ENCODE measurements at regions not wholly inside any gene's neighbourhood (a gene's known extent, or its start where the extent isn't known, plus 50 kb on each side); places are given as distances from the start of the nearest gene placed in this dataset.

- Mint-ChIP-seq H3K4me3 (no peak overlapping the region), H3K9me3 (no peaks in the 10 kb centered on the region), H3K27me3 (ENCODE audit: low read depth) (no peaks in the 10 kb centered on the region), H3K4me1 (no peaks in the 10 kb centered on the region; the same call in 1 of the 2 replicates), H3K27ac (no peak overlapping the region), H3K36me3 (no peaks in the 10 kb centered on the region)
- ChIA-PET CTCF (no interaction called here), POLR2A (no interaction called here)
- no peak for ATAC-seq
- TF ChIP-seq FOXP1 (CRISPR knock-in tag; IDR thresholded peaks at IDR 0.05; ENCODE audit: borderline replicate concordance), result no peak
- TF ChIP-seq NFATC4 (CRISPR knock-in tag; IDR thresholded peaks at IDR 0.05), result no peak
- TF ChIP-seq GTF2I (CRISPR knock-in tag; conservative IDR thresholded peaks at IDR 0.05), result no peak
- TF ChIP-seq JUN (CRISPR knock-in tag; IDR thresholded peaks at IDR 0.05), result no peak
- no peak for TF ChIP-seq SMAD4 (CRISPR knock-in tag; IDR thresholded peaks at IDR 0.05)
- TF ChIP-seq, protein P1, sequence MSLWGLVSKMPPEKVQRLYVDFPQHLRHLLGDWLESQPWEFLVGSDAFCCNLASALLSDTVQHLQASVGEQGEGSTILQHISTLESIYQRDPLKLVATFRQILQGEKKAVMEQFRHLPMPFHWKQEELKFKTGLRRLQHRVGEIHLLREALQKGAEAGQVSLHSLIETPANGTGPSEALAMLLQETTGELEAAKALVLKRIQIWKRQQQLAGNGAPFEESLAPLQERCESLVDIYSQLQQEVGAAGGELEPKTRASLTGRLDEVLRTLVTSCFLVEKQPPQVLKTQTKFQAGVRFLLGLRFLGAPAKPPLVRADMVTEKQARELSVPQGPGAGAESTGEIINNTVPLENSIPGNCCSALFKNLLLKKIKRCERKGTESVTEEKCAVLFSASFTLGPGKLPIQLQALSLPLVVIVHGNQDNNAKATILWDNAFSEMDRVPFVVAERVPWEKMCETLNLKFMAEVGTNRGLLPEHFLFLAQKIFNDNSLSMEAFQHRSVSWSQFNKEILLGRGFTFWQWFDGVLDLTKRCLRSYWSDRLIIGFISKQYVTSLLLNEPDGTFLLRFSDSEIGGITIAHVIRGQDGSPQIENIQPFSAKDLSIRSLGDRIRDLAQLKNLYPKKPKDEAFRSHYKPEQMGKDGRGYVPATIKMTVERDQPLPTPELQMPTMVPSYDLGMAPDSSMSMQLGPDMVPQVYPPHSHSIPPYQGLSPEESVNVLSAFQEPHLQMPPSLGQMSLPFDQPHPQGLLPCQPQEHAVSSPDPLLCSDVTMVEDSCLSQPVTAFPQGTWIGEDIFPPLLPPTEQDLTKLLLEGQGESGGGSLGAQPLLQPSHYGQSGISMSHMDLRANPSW (CRISPR knock-in tag; conservative IDR thresholded peaks at IDR 0.05; ENCODE audit: low read depth), result no peak
- no peak for TF ChIP-seq IRF1 (CRISPR knock-in tag; IDR thresholded peaks at IDR 0.05)
- no peak for TF ChIP-seq MXD4 (CRISPR knock-in tag; IDR thresholded peaks at IDR 0.05; ENCODE audit: borderline replicate concordance)
- TF ChIP-seq CREB1 (CRISPR knock-in tag; IDR thresholded peaks at IDR 0.05), result no peak
- TF ChIP-seq ESRRA (CRISPR knock-in tag; IDR thresholded peaks at IDR 0.05; ENCODE audit: borderline replicate concordance), result no peak
- TF ChIP-seq, protein P2, sequence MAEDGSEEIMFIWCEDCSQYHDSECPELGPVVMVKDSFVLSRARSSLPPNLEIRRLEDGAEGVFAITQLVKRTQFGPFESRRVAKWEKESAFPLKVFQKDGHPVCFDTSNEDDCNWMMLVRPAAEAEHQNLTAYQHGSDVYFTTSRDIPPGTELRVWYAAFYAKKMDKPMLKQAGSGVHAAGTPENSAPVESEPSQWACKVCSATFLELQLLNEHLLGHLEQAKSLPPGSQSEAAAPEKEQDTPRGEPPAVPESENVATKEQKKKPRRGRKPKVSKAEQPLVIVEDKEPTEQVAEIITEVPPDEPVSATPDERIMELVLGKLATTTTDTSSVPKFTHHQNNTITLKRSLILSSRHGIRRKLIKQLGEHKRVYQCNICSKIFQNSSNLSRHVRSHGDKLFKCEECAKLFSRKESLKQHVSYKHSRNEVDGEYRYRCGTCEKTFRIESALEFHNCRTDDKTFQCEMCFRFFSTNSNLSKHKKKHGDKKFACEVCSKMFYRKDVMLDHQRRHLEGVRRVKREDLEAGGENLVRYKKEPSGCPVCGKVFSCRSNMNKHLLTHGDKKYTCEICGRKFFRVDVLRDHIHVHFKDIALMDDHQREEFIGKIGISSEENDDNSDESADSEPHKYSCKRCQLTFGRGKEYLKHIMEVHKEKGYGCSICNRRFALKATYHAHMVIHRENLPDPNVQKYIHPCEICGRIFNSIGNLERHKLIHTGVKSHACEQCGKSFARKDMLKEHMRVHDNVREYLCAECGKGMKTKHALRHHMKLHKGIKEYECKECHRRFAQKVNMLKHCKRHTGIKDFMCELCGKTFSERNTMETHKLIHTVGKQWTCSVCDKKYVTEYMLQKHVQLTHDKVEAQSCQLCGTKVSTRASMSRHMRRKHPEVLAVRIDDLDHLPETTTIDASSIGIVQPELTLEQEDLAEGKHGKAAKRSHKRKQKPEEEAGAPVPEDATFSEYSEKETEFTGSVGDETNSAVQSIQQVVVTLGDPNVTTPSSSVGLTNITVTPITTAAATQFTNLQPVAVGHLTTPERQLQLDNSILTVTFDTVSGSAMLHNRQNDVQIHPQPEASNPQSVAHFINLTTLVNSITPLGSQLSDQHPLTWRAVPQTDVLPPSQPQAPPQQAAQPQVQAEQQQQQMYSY (CRISPR knock-in tag; IDR thresholded peaks at IDR 0.05), result no peak
- no peak for TF ChIP-seq SMAD3 (CRISPR knock-in tag; IDR thresholded peaks at IDR 0.05; ENCODE audit: borderline replicate concordance)
- no peak for TF ChIP-seq ERG (CRISPR knock-in tag; IDR thresholded peaks at IDR 0.05)
- no peak for TF ChIP-seq ZNF263 (CRISPR knock-in tag; IDR thresholded peaks at IDR 0.05; ENCODE audit: low read depth)
- no peak for TF ChIP-seq ZMAT4 (CRISPR knock-in tag; IDR thresholded peaks at IDR 0.05)
- no peak for TF ChIP-seq KAT7 (CRISPR knock-in tag; IDR thresholded peaks at IDR 0.05; ENCODE audit: borderline replicate concordance)
- no peak for TF ChIP-seq RORB (CRISPR knock-in tag; IDR thresholded peaks at IDR 0.05)
- TF ChIP-seq NFE2L1 (CRISPR knock-in tag; IDR thresholded peaks at IDR 0.05), result no peak
- TF ChIP-seq ZBTB21 (CRISPR knock-in tag; IDR thresholded peaks at IDR 0.05; ENCODE audit: borderline replicate concordance), result no peak
- TF ChIP-seq ZNF532 (CRISPR knock-in tag; IDR thresholded peaks at IDR 0.05; ENCODE audit: borderline replicate concordance), result no peak
- no peak for DNase-seq (ENCODE audit: low spot score)
Measured at GRCh38 chr15:38666865-38667510, 102.4 kb upstream of the RASGRP1 start.
